ENCODE measurements at regions not wholly inside any gene's neighbourhood (a gene's known extent, or its start where the extent isn't known, plus 50 kb on each side); places are given as distances from the start of the nearest gene placed in this dataset.

DNA sequence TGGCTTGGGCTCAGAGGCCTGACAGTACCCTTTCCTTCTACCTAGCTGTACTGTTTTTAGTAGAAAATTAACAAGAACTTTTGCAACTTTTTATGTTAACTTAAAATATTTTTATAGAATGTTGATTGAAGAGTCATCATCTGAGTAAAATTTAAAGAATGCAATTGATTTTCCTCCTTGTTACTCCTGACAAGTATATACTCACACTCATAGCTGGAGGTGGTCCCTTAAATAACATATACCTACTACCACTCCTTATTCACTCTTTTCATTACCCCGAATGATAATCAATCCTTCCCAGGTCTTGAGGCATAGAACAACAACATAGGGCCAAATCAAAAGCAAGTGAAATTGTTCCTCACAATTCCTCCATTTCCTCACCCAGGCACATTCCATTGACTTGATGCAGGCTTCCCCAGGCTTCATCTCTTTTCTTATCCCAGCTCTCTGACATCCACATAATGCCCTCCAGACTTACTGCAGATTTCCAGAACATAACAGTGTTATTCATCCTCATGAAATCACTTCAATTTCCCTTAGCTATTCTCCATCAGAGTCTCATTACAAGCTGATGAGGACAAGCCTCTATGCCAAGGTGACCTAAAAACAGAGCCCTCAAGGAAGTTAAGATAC, 73.2 kb upstream of the ANXA10 start:
- in situ Hi-C loops (cut with MboI; ENCODE audit: low pct_unique_long_range_greater_than_20kb, low sequenced_read_pairs, unreplicated experiment), result no loop called here
- TF ChIP-seq CTCF (IDR thresholded peaks at IDR 0.05; ENCODE audit: extremely low read depth, insufficient read depth, missing control alignments), result no peak
- DNase-seq (ENCODE audit: low spot score), result no peak

- TF ChIP-seq CTCF (IDR thresholded peaks at IDR 0.05; ENCODE audit: extremely low read depth, insufficient read depth, missing control alignments), result no peak
- in situ Hi-C loops (cut with MboI; ENCODE audit: low pct_unique_long_range_greater_than_20kb, low sequenced_read_pairs, unreplicated experiment), result no loop called here
- DNase-seq (ENCODE audit: low spot score), result no peak
Observed at GRCh38 chr4:168019921-168020320, 72.4 kb upstream of the ANXA10 start.

- no peak for TF ChIP-seq CTCF (IDR thresholded peaks at IDR 0.05; ENCODE audit: extremely low read depth, insufficient read depth, missing control alignments)
- no peak for DNase-seq (ENCODE audit: low spot score)
- in situ Hi-C loops (cut with MboI; ENCODE audit: low pct_unique_long_range_greater_than_20kb, low sequenced_read_pairs, unreplicated experiment), result no loop called here
Observed at GRCh38 chr4:168021666-168022065, 70.7 kb upstream of the ANXA10 start.

GRCh38 chr4:168028568-168028967, 63.8 kb upstream of the ANXA10 start:
- no peak for TF ChIP-seq CTCF (IDR thresholded peaks at IDR 0.05; ENCODE audit: extremely low read depth, insufficient read depth, missing control alignments)
- DNase-seq (ENCODE audit: low spot score), result no peak
- in situ Hi-C loops (cut with MboI; ENCODE audit: low pct_unique_long_range_greater_than_20kb, low sequenced_read_pairs, unreplicated experiment), result no loop called here

DNA sequence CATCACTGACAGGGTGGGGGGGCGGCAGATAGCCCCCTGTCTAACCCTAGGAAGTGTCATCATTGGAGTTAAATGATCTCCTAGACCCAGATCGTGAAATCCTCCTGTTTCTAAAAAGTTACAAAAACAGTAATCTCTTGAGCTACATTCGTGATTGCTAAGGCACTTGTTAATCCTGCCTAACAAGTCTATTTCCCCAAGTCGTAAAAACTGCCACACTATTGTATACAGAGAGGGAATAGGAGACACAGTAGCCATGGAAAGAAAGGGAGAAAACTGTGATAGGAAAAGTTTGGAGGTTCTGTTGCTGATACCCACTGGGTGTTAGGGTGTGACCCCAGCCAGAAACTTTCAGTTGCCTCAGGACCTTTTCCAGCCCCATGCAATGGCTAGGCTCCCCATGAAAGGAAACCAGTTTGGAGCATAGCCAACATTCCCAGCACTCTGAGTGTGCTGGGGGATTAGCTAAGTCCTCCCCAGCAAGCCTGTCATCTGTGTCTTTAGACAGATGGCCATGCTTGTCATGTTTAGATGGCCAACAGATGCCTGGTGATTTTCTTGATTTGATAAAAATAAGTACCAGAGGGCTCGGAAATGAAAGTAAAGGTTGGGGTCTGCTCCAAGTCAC, 63.3 kb upstream of the ANXA10 start:
- in situ Hi-C loops (cut with MboI; ENCODE audit: low pct_unique_long_range_greater_than_20kb, low sequenced_read_pairs, unreplicated experiment), result no loop called here
- DNase-seq (ENCODE audit: low spot score), result no peak

GRCh38 chr4:168037676-168038075, 54.7 kb upstream of the ANXA10 start:
- in situ Hi-C loops (cut with MboI; ENCODE audit: low pct_unique_long_range_greater_than_20kb, low sequenced_read_pairs, unreplicated experiment), result no loop called here
- DNase-seq (ENCODE audit: low spot score), result no peak
- TF ChIP-seq CTCF (IDR thresholded peaks at IDR 0.05; ENCODE audit: extremely low read depth, insufficient read depth, missing control alignments), result no peak

More for the DNA sequence above, 63.3 kb upstream of the ANXA10 start:
- TF ChIP-seq CTCF (IDR thresholded peaks at IDR 0.05; ENCODE audit: extremely low read depth, insufficient read depth, missing control alignments), result no peak

Measured in GM13977 (cell line).